ENCODE measurements at regions not wholly inside any gene's neighbourhood (a gene's known extent, or its start where the extent isn't known, plus 50 kb on each side); places are given as distances from the start of the nearest gene placed in this dataset.

DNA sequence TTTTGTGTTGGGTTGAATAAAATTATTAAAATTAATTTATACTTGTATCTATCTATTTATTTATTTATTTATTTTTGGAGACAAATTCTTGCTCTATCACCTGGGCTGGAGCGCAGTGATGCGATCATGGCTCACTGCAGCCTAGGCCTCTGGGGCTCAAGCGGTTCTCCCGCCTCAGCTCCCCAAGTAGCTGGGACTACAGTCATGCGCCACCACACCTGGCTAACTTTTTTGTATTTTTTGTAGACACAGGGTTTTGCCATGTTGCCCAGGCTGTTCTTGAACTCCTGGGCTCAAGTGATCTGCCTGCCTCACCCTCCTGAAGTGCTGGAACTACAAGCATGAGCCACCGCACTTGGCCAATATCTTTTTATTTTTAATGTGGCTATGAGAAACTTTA, 134.7 kb upstream of the SPDL1 start:
- TF ChIP-seq, protein P1, sequence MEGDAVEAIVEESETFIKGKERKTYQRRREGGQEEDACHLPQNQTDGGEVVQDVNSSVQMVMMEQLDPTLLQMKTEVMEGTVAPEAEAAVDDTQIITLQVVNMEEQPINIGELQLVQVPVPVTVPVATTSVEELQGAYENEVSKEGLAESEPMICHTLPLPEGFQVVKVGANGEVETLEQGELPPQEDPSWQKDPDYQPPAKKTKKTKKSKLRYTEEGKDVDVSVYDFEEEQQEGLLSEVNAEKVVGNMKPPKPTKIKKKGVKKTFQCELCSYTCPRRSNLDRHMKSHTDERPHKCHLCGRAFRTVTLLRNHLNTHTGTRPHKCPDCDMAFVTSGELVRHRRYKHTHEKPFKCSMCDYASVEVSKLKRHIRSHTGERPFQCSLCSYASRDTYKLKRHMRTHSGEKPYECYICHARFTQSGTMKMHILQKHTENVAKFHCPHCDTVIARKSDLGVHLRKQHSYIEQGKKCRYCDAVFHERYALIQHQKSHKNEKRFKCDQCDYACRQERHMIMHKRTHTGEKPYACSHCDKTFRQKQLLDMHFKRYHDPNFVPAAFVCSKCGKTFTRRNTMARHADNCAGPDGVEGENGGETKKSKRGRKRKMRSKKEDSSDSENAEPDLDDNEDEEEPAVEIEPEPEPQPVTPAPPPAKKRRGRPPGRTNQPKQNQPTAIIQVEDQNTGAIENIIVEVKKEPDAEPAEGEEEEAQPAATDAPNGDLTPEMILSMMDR (IDR thresholded peaks at IDR 0.05 in 2 of 3, conservative IDR thresholded peaks at IDR 0.05 in 1 of 3; ENCODE audit: insufficient read depth in 2 of 3, low read depth in 1 of 3, low read length in 3 of 3), result no peak
- TF ChIP-seq ZNF212 (CRISPR knock-in tag; IDR thresholded peaks at IDR 0.05) (no peak), ZKSCAN8 (CRISPR knock-in tag; IDR thresholded peaks at IDR 0.05) (no peak), NFIC (IDR thresholded peaks at IDR 0.05) (no peak), ILK (tag; IDR thresholded peaks at IDR 0.05; ENCODE audit: borderline replicate concordance, low read depth) (no peak), TAF1 (IDR thresholded peaks at IDR 0.05; ENCODE audit: control insufficient read depth, extremely low read depth, insufficient read depth, low read length, severe bottlenecking) (no peak), YY1 (IDR thresholded peaks at IDR 0.05; ENCODE audit: borderline replicate concordance in 1 of 3, control insufficient read depth in 1 of 3, extremely low read depth in 1 of 3, insufficient read depth in 3 of 3, insufficient read length in 1 of 3, insufficient replicate concordance in 2 of 3, low read depth in 1 of 3, low read length in 2 of 3) (no peak), ARHGAP35 (IDR thresholded peaks at IDR 0.05; ENCODE audit: partially characterized antibody) (no peak), POLR2AphosphoS2 (IDR thresholded peaks at IDR 0.05; ENCODE audit: low read length) (no peak), TEAD4 (IDR thresholded peaks at IDR 0.05; ENCODE audit: low read length) (no peak), TEAD4 (CRISPR knock-in tag; IDR thresholded peaks at IDR 0.05; ENCODE audit: borderline replicate concordance) (no peak), RFX5 (IDR thresholded peaks at IDR 0.05; ENCODE audit: low read depth, low read length) (no peak), JUN (IDR thresholded peaks at IDR 0.05; ENCODE audit: borderline replicate concordance, low read depth, low read length) (no peak), JUN (CRISPR knock-in tag; IDR thresholded peaks at IDR 0.05; ENCODE audit: borderline replicate concordance) (no peak)
- TF ChIP-seq, protein P2, sequence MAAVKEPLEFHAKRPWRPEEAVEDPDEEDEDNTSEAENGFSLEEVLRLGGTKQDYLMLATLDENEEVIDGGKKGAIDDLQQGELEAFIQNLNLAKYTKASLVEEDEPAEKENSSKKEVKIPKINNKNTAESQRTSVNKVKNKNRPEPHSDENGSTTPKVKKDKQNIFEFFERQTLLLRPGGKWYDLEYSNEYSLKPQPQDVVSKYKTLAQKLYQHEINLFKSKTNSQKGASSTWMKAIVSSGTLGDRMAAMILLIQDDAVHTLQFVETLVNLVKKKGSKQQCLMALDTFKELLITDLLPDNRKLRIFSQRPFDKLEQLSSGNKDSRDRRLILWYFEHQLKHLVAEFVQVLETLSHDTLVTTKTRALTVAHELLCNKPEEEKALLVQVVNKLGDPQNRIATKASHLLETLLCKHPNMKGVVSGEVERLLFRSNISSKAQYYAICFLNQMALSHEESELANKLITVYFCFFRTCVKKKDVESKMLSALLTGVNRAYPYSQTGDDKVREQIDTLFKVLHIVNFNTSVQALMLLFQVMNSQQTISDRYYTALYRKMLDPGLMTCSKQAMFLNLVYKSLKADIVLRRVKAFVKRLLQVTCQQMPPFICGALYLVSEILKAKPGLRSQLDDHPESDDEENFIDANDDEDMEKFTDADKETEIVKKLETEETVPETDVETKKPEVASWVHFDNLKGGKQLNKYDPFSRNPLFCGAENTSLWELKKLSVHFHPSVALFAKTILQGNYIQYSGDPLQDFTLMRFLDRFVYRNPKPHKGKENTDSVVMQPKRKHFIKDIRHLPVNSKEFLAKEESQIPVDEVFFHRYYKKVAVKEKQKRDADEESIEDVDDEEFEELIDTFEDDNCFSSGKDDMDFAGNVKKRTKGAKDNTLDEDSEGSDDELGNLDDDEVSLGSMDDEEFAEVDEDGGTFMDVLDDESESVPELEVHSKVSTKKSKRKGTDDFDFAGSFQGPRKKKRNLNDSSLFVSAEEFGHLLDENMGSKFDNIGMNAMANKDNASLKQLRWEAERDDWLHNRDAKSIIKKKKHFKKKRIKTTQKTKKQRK (IDR thresholded peaks at IDR 0.05; ENCODE audit: borderline replicate concordance, low read depth, low read length), result no peak
- TF ChIP-seq, protein P3, sequence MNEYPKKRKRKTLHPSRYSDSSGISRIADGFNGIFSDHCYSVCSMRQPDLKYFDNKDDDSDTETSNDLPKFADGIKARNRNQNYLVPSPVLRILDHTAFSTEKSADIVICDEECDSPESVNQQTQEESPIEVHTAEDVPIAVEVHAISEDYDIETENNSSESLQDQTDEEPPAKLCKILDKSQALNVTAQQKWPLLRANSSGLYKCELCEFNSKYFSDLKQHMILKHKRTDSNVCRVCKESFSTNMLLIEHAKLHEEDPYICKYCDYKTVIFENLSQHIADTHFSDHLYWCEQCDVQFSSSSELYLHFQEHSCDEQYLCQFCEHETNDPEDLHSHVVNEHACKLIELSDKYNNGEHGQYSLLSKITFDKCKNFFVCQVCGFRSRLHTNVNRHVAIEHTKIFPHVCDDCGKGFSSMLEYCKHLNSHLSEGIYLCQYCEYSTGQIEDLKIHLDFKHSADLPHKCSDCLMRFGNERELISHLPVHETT (CRISPR knock-in tag; conservative IDR thresholded peaks at IDR 0.05 in 1 of 2, IDR thresholded peaks at IDR 0.05 in 1 of 2), result no peak

All from K562 (cell line).